Neural cell (in vitro differentiated cells): ENCODE measurements at regions not wholly inside any gene's neighbourhood (a gene's known extent, or its start where the extent isn't known, plus 50 kb on each side); places are given as distances from the start of the nearest gene placed in this dataset.

Experiments
- EZH2 ChIP-seq: fragments of 200-600, 300-800 bp; shearing (Covaris generic), sonication (generic); IDR thresholded peaks from 2 replicates; pipeline ENCODE4 v1.6.1; 2014; ENCODE audit warnings: antibody characterized with exemption, low read length, borderline replicate concordance, mild to moderate bottlenecking; ENCODE audit not compliant: insufficient read depth, poor library complexity, severe bottlenecking
- MXI1 ChIP-seq: fragments of 450-650 bp; conservative IDR thresholded peaks from 2 replicates; pipeline ENCODE4 v1.6.1; 2014; ENCODE audit warnings: antibody characterized with exemption, mild to moderate bottlenecking; ENCODE audit not compliant: poor library complexity, severe bottlenecking
- TAF1 ChIP-seq: IDR thresholded peaks from 2 replicates; pipeline ENCODE4 v1.6.1; 2012; ENCODE audit warnings: low read depth
- TF ChIP-seq, protein P1 (sequence below): fragments of 450-650 bp; IDR thresholded peaks from 2 replicates; pipeline ENCODE4 v1.5.1; 2014; ENCODE audit warnings: antibody characterized with exemption, mild to moderate bottlenecking, moderate library complexity; ENCODE audit not compliant: poor library complexity, severe bottlenecking

DNA sequence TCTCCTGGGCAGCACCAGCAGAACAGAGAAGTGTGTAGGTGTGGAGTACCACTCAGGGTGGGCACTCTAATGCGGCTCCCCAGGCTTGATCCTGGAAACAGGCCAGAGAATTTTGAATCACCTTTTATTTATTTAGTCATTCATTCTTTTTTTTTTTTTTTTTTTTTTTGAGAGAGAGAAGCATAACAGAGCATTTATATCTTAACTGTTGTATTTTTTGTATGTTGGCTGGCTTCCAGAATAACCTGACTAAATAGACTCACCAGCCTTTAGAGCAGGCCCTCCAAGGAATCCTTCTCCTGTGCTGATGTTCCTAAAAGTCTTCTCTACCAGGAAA is 153.4 kb downstream of the PIK3R1 start:
- TF ChIP-seq, protein P1, sequence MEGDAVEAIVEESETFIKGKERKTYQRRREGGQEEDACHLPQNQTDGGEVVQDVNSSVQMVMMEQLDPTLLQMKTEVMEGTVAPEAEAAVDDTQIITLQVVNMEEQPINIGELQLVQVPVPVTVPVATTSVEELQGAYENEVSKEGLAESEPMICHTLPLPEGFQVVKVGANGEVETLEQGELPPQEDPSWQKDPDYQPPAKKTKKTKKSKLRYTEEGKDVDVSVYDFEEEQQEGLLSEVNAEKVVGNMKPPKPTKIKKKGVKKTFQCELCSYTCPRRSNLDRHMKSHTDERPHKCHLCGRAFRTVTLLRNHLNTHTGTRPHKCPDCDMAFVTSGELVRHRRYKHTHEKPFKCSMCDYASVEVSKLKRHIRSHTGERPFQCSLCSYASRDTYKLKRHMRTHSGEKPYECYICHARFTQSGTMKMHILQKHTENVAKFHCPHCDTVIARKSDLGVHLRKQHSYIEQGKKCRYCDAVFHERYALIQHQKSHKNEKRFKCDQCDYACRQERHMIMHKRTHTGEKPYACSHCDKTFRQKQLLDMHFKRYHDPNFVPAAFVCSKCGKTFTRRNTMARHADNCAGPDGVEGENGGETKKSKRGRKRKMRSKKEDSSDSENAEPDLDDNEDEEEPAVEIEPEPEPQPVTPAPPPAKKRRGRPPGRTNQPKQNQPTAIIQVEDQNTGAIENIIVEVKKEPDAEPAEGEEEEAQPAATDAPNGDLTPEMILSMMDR, result no peak
- TF ChIP-seq TAF1 (no peak), MXI1 (no peak), EZH2 (no peak)
